Astrocyte (in vitro differentiated cells and primary cell): ENCODE measurements at regions not wholly inside any gene's neighbourhood (a gene's known extent, or its start where the extent isn't known, plus 50 kb on each side); places are given as distances from the start of the nearest gene placed in this dataset.
"Not testable (repeated sequence)": the region's sequence is repeated elsewhere in the genome, so short reads cannot be mapped to it uniquely, and the experiment has no call there.

Source experiments
- DNase-seq: peaks from one replicate; pipeline ENCODE4 v3.0.0-alpha.2; 2010; ENCODE audit warnings: low read depth
- FAIRE-seq: peaks from 2 replicates; lab custom pipeline; 2011; peaks lifted over from hg19 to GRCh38; lab: Jason Lieb, UNC
- H2AFZ ChIP-seq: 2 replicates; pipeline ENCODE4 v1.6.0; 2012; ENCODE audit warnings: low read depth, low read length, inconsistent platforms
- H3K27ac ChIP-seq: 2 replicates; pipeline ENCODE4 v1.5.1; 2011; ENCODE audit warnings: low read depth, low read length, inconsistent platforms
- H3K27me3 ChIP-seq: 2 replicates; pipeline ENCODE4 v1.6.0; 2011; ENCODE audit warnings: low read length, inconsistent platforms; ENCODE audit not compliant: insufficient read depth
- H3K36me3 ChIP-seq: 2 replicates; pipeline ENCODE4 v1.5.1; 2011; ENCODE audit warnings: low read length, inconsistent platforms; ENCODE audit not compliant: insufficient read depth
- H3K4me1 ChIP-seq: 2 replicates; pipeline ENCODE4 v1.5.1; 2011; ENCODE audit warnings: low read length, inconsistent platforms; ENCODE audit not compliant: insufficient read depth
- H3K4me2 ChIP-seq: 2 replicates; pipeline ENCODE4 v1.6.0; 2012; ENCODE audit warnings: low read length, inconsistent platforms
- H3K4me3 ChIP-seq: 2 replicates; pipeline ENCODE4 v1.5.1; 2011; ENCODE audit warnings: low read depth, mild to moderate bottlenecking, low read length, inconsistent platforms; ENCODE audit not compliant: insufficient read depth
- H3K79me2 ChIP-seq: 2 replicates; pipeline ENCODE4 v1.6.0; 2012; ENCODE audit warnings: mild to moderate bottlenecking, low read length, inconsistent platforms; ENCODE audit not compliant: insufficient read depth
- H3K9ac ChIP-seq: 2 replicates; pipeline ENCODE4 v1.6.0; 2012; ENCODE audit warnings: mild to moderate bottlenecking, low read length, inconsistent platforms
- H3K9me3 ChIP-seq: 2 replicates; pipeline ENCODE4 v1.5.1; 2012; ENCODE audit warnings: low read depth, mild to moderate bottlenecking, low read length, inconsistent platforms; ENCODE audit not compliant: insufficient read depth
- H4K20me1 ChIP-seq: 2 replicates; pipeline ENCODE4 v1.6.0; 2012; ENCODE audit warnings: low read length, inconsistent platforms; ENCODE audit not compliant: insufficient read depth
- H3K27ac Mint-ChIP-seq: one replicate; pipeline ENCODE4 v1.8.0; 2021; ENCODE audit warnings: mild to moderate bottlenecking, mixed read lengths; ENCODE audit not compliant: unreplicated experiment
- H3K27me3 Mint-ChIP-seq: one replicate; pipeline ENCODE4 v1.8.0; 2021; ENCODE audit warnings: low read depth, mixed read lengths; ENCODE audit not compliant: unreplicated experiment
- H3K36me3 Mint-ChIP-seq: one replicate; pipeline ENCODE4 v1.8.0; 2021; ENCODE audit warnings: low read depth, mixed read lengths; ENCODE audit not compliant: unreplicated experiment
- H3K4me1 Mint-ChIP-seq: one replicate; pipeline ENCODE4 v1.8.0; 2021; ENCODE audit warnings: low read depth, mixed read lengths; ENCODE audit not compliant: unreplicated experiment
- H3K4me3 Mint-ChIP-seq: one replicate; pipeline ENCODE4 v1.8.0; 2021; ENCODE audit warnings: mild to moderate bottlenecking, moderate library complexity, mixed read lengths; ENCODE audit not compliant: unreplicated experiment
- H3K9me3 Mint-ChIP-seq: one replicate; pipeline ENCODE4 v1.8.0; 2021; ENCODE audit warnings: mild to moderate bottlenecking, mixed read lengths; ENCODE audit not compliant: unreplicated experiment
- CTCF ChIP-seq: IDR thresholded peaks from 2 replicates; pipeline ENCODE4 v1.5.1; 2011; ENCODE audit warnings: low read depth, mild to moderate bottlenecking, inconsistent platforms, low read length, moderate library complexity; ENCODE audit not compliant: insufficient read depth
- EZH2 ChIP-seq: IDR thresholded peaks from 2 replicates; pipeline ENCODE4 v1.6.1; 2012; ENCODE audit warnings: mild to moderate bottlenecking, low read length, inconsistent platforms; ENCODE audit not compliant: insufficient read depth

DNA sequence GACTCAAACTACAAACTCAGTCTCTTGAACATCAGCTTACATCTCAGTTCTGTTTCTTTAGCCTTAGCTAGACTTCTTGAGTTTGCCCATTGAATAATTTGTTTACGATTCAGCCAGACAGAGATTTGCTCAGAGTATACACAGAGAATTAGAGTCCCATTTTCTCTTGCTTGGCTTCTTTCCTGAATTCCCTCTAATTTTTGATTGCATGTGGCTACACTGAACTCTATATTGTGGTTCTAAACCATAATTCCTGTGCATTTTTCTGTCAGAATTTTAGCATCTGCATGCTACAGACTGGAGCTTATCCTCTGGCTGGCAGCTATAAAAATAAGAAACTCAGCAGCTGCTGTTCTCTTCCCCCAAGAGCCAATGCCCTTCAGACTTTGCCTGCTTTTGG lies 354.9 kb downstream of the MDFIC start:
- H3K4me2 ChIP-seq: no peak overlapping the region
- no peak overlapping the region for H3K27ac ChIP-seq
- H4K20me1 ChIP-seq: no peaks in the 10 kb centered on the region
- no peaks in the 10 kb centered on the region for H3K79me2 ChIP-seq
- H3K9ac ChIP-seq: no peak overlapping the region
- no peak for DNase-seq
- peaks cover 2% of the 10 kb centered on the region for H3K4me1 ChIP-seq
- H3K27me3 ChIP-seq: peaks cover 2% of the 10 kb centered on the region
- no peak overlapping the region for H3K4me3 ChIP-seq
- Mint-ChIP-seq H3K27me3 (no peaks in the 10 kb centered on the region), H3K4me1 (peaks cover 15% of the 10 kb centered on the region), H3K9me3 (peaks cover 4% of the 10 kb centered on the region), H3K36me3 (no peaks in the 10 kb centered on the region), H3K27ac (no peak overlapping the region), H3K4me3 (no peak overlapping the region)
- no peaks in the 10 kb centered on the region for H3K9me3 ChIP-seq
- no peak for FAIRE-seq
- H3K36me3 ChIP-seq: no peaks in the 10 kb centered on the region
- TF ChIP-seq EZH2 (no peak), CTCF (no peak)
- no peak overlapping the region for H2AFZ ChIP-seq

DNA sequence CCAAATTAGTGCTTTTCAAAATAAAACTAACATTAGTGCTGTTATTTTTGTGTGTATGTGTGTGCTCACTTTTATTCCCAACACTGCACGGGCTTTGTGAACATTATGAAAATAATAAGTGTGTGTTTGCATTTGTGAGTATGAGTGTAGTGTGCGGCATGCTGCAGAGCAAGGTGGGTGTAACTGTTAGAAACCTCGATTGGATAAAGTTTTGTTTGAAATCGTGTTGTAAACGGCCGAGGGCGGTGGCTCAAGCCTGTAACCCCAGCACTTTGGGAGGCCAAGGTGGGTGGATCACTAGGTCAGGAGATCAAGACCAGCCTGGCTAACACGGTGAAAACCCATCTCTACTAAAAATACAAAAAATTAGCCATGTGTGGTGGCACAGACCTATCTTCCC lies 352.0 kb downstream of the MDFIC start:
- H3K4me3 ChIP-seq, H3K4me1 ChIP-seq, DNase-seq, H3K27ac ChIP-seq, H3K9ac ChIP-seq, H3K9me3 ChIP-seq, H3K36me3 Mint-ChIP-seq, H3K36me3 ChIP-seq, H4K20me1 ChIP-seq, H3K27ac Mint-ChIP-seq, H3K27me3 ChIP-seq, FAIRE-seq, H3K79me2 ChIP-seq, H2AFZ ChIP-seq, H3K27me3 Mint-ChIP-seq, H3K9me3 Mint-ChIP-seq, H3K4me3 Mint-ChIP-seq: not testable (repeated sequence)
- H3K4me1 Mint-ChIP-seq: peaks cover 20% of the 10 kb centered on the region
- H3K4me2 ChIP-seq: peak overlapping the region; percentile 45

GRCh38 chr7:115273139-115273772 lies 351.4 kb downstream of the MDFIC start:
- Histone ChIP-seq H3K27me3 (peaks cover 2% of the 10 kb centered on the region), H3K9ac (no peak overlapping the region), H3K79me2 (no peaks in the 10 kb centered on the region), H3K4me2 (peak overlapping the region; percentile 45), H3K27ac (no peak overlapping the region), H3K36me3 (no peaks in the 10 kb centered on the region), H2AFZ (no peak overlapping the region), H4K20me1 (no peaks in the 10 kb centered on the region), H3K4me3 (no peak overlapping the region), H3K4me1 (peaks cover 8% of the 10 kb centered on the region), H3K9me3 (no peaks in the 10 kb centered on the region)
- Mint-ChIP-seq H3K27me3 (no peaks in the 10 kb centered on the region), H3K9me3 (peaks cover 4% of the 10 kb centered on the region), H3K4me1 (peaks cover 20% of the 10 kb centered on the region), H3K4me3 (no peak overlapping the region), H3K36me3 (no peaks in the 10 kb centered on the region), H3K27ac (no peak overlapping the region)
- TF ChIP-seq CTCF (no peak), EZH2 (no peak)
- FAIRE-seq: peak; percentile 77
- peak; percentile 16 for DNase-seq
